Endodermal cell (in vitro differentiated cells): ENCODE measurements at regions not wholly inside any gene's neighbourhood (a gene's known extent, or its start where the extent isn't known, plus 50 kb on each side); places are given as distances from the start of the nearest gene placed in this dataset.

ENCODE experiments used
- DNase-seq: peaks from one replicate; pipeline ENCODE4 v3.0.0-alpha.2; 2017
- H3K27ac ChIP-seq: 2 replicates; pipeline ENCODE4 v1.5.1; 2013; ENCODE audit warnings: mild to moderate bottlenecking, low read depth, low read length, moderate library complexity
- H3K27me3 ChIP-seq: 2 replicates; pipeline ENCODE4 v1.6.1; 2013; ENCODE audit warnings: mild to moderate bottlenecking, low read length, moderate library complexity; ENCODE audit not compliant: insufficient read depth, control insufficient read depth, poor library complexity, severe bottlenecking
- H3K36me3 ChIP-seq: 2 replicates; pipeline ENCODE4 v1.7.0; 2013; ENCODE audit warnings: mild to moderate bottlenecking, low read length, moderate library complexity; ENCODE audit not compliant: control insufficient read depth, insufficient read depth
- H3K4me1 ChIP-seq: one replicate; pipeline ENCODE4 v1.7.0; 2013; ENCODE audit warnings: low read length; ENCODE audit not compliant: control insufficient read depth, insufficient read depth
- H3K4me3 ChIP-seq: 2 replicates; pipeline ENCODE4 v1.5.1; 2013; ENCODE audit warnings: mild to moderate bottlenecking, low read length, moderate library complexity
- H3K9ac ChIP-seq: 2 replicates; pipeline ENCODE4 v1.6.1; 2013; ENCODE audit warnings: mild to moderate bottlenecking, low read length, moderate library complexity; ENCODE audit not compliant: poor library complexity, severe bottlenecking; ENCODE audit errors: extremely low read depth
- H3K9me3 ChIP-seq: 2 replicates; pipeline ENCODE4 v1.6.1; 2013; ENCODE audit warnings: mild to moderate bottlenecking, low read length, moderate library complexity; ENCODE audit not compliant: control insufficient read depth
- H3K27ac Mint-ChIP-seq: 2 replicates; pipeline ENCODE4 v1.8.0; 2020; ENCODE audit warnings: mixed read lengths
- H3K27me3 Mint-ChIP-seq: 2 replicates; pipeline ENCODE4 v1.8.0; 2021; ENCODE audit warnings: mild to moderate bottlenecking, mixed read lengths; ENCODE audit not compliant: insufficient read depth
- H3K36me3 Mint-ChIP-seq: 2 replicates; pipeline ENCODE4 v1.8.0; 2020; ENCODE audit warnings: low read depth, mixed read lengths
- H3K4me1 Mint-ChIP-seq: 2 replicates; pipeline ENCODE4 v1.8.0; 2020; ENCODE audit warnings: mixed read lengths
- H3K4me3 Mint-ChIP-seq: 2 replicates; pipeline ENCODE4 v1.8.0; 2020; ENCODE audit warnings: mild to moderate bottlenecking, moderate library complexity, mixed read lengths
- H3K9me3 Mint-ChIP-seq: 2 replicates; pipeline ENCODE4 v1.8.0; 2020; ENCODE audit warnings: mild to moderate bottlenecking, mixed read lengths
- CTCF ChIP-seq: fragments of 200-600 bp; sonication (generic); conservative IDR thresholded peaks from 2 replicates; pipeline ENCODE4 v1.5.0; 2021; ENCODE audit warnings: antibody characterized with exemption, mild to moderate bottlenecking
- WGBS, 2 experiments: methylation state at CpG; one replicate each; pipeline versions ENCODE4 v1.1.5 to v1.1.7; 2013; ENCODE audit warnings: missing lambda C conversion rate in 2 of 2, mixed read lengths in 1 of 2; ENCODE audit not compliant: insufficient coverage in 1 of 2, insufficient read length in 1 of 2; 5-methylcytosine and 5-hydroxymethylcytosine counted together

- DNase-seq, result no peak
- H3K27ac Mint-ChIP-seq, result no peak overlapping the region
- TF ChIP-seq CTCF, result no peak
- H3K9me3 Mint-ChIP-seq, result peaks cover 5% of the 10 kb centered on the region
- no peaks in the 10 kb centered on the region for H3K36me3 Mint-ChIP-seq
- Histone ChIP-seq H3K36me3 (no peaks in the 10 kb centered on the region), H3K27me3 (no peaks in the 10 kb centered on the region), H3K4me3 (no peak overlapping the region), H3K4me1 (no peaks in the 10 kb centered on the region), H3K9ac (no peak overlapping the region), H3K9me3 (no peaks in the 10 kb centered on the region), H3K27ac (no peak overlapping the region)
- H3K27me3 Mint-ChIP-seq, result no peaks in the 10 kb centered on the region
- H3K4me1 Mint-ChIP-seq, result peaks cover 9% of the 10 kb centered on the region
- H3K4me3 Mint-ChIP-seq, result no peak overlapping the region
Observed at GRCh38 chr6:80637312-80637711, 530.8 kb downstream of the BCKDHB start.

GRCh38 chr6:80636689-80637088 is 530.2 kb downstream of the BCKDHB start:
- TF ChIP-seq CTCF, result no peak
- Histone ChIP-seq H3K36me3 (no peaks in the 10 kb centered on the region), H3K4me3 (no peak overlapping the region), H3K4me1 (no peaks in the 10 kb centered on the region), H3K27me3 (no peaks in the 10 kb centered on the region), H3K9ac (no peak overlapping the region), H3K9me3 (no peaks in the 10 kb centered on the region), H3K27ac (no peak overlapping the region)
- WGBS, 2 experiments, result 82% methylated on average over 1 of the region's 1 CpG; no CpG with 5 or more reads in 1 of the 2 experiments
- Mint-ChIP-seq H3K27me3 (no peaks in the 10 kb centered on the region), H3K4me3 (no peak overlapping the region), H3K36me3 (no peaks in the 10 kb centered on the region), H3K4me1 (peaks cover 9% of the 10 kb centered on the region), H3K27ac (no peak overlapping the region), H3K9me3 (peaks cover 5% of the 10 kb centered on the region)
- no peak for DNase-seq

GRCh38 chr6:80633412-80633811 is 526.9 kb downstream of the BCKDHB start:
- WGBS, 2 experiments, result 91% methylated on average over 2 of the region's 2 CpGs; no CpG with 5 or more reads in 1 of the 2 experiments
- Mint-ChIP-seq H3K4me1 (peaks cover under 1% of the 10 kb centered on the region), H3K27me3 (no peaks in the 10 kb centered on the region), H3K36me3 (peaks cover 2% of the 10 kb centered on the region), H3K4me3 (no peak overlapping the region), H3K9me3 (peaks cover 7% of the 10 kb centered on the region), H3K27ac (no peak overlapping the region)
- Histone ChIP-seq H3K36me3 (no peaks in the 10 kb centered on the region), H3K4me3 (no peak overlapping the region), H3K9ac (no peak overlapping the region), H3K9me3 (no peaks in the 10 kb centered on the region), H3K4me1 (no peaks in the 10 kb centered on the region), H3K27me3 (no peaks in the 10 kb centered on the region), H3K27ac (no peak overlapping the region)
- TF ChIP-seq CTCF, result no peak
- DNase-seq, result no peak
